NT2/D1 (cell line): ENCODE measurements at regions not wholly inside any gene's neighbourhood (a gene's known extent, or its start where the extent isn't known, plus 50 kb on each side); places are given as distances from the start of the nearest gene placed in this dataset.
"Not testable (repeated sequence)": the region's sequence is repeated elsewhere in the genome, so short reads cannot be mapped to it uniquely, and the experiment has no call there.

Experiments used
- DNase-seq: peaks from one replicate; pipeline ENCODE4 v3.0.0-alpha.2; 2011; ENCODE audit warnings: low read depth, low spot score
- H3K27me3 ChIP-seq: 2 replicates; pipeline ENCODE4 v1.6.0; 2011; ENCODE audit warnings: mild to moderate bottlenecking; ENCODE audit not compliant: insufficient read length, insufficient read depth
- H3K36me3 ChIP-seq: 2 replicates; pipeline ENCODE4 v1.6.1; 2011; ENCODE audit warnings: mild to moderate bottlenecking, low read length, mixed read lengths; ENCODE audit not compliant: insufficient read depth, insufficient read length
- H3K4me1 ChIP-seq: 2 replicates; pipeline ENCODE4 v1.5.1; 2011; ENCODE audit not compliant: insufficient read depth, insufficient read length
- H3K4me3 ChIP-seq: 2 replicates; pipeline ENCODE4 v1.5.1; 2011; ENCODE audit warnings: low read depth; ENCODE audit not compliant: insufficient read length
- H3K9ac ChIP-seq: 2 replicates; pipeline ENCODE4 v1.6.0; 2011; ENCODE audit warnings: low read depth; ENCODE audit not compliant: insufficient read length
- H3K9me3 ChIP-seq: 2 replicates; pipeline ENCODE4 v1.5.1; 2011; ENCODE audit warnings: mild to moderate bottlenecking, low read length; ENCODE audit not compliant: insufficient read depth
- SUZ12 ChIP-seq: IDR thresholded peaks from 2 replicates; pipeline ENCODE4 v1.6.1; 2011; ENCODE audit not compliant: insufficient read length, insufficient read depth; ENCODE audit errors: extremely low read depth
- YY1 ChIP-seq: IDR thresholded peaks from 2 replicates; pipeline ENCODE4 v1.6.1; 2011; ENCODE audit not compliant: insufficient read length, insufficient read depth
- ZNF274 ChIP-seq: IDR thresholded peaks from 2 replicates; pipeline ENCODE4 v1.6.1; 2011; ENCODE audit warnings: mild to moderate bottlenecking, low read depth, low read length

- H3K9ac ChIP-seq = no peak overlapping the region
- H3K36me3 ChIP-seq = no peaks in the 10 kb centered on the region
- H3K27me3 ChIP-seq = no peaks in the 10 kb centered on the region
- no peak overlapping the region for H3K4me3 ChIP-seq
- no peak for DNase-seq
- TF ChIP-seq ZNF274 (no peak), YY1 (no peak), SUZ12 (no peak)
- H3K4me1 ChIP-seq = no peaks in the 10 kb centered on the region
- H3K9me3 ChIP-seq = peaks cover 6% of the 10 kb centered on the region; the same call in 1 of the 2 replicates
Measured at GRCh38 chr1:194865383-194865782, 1679.0 kb upstream of the B3GALT2 start.

GRCh38 chr1:194862129-194862528 is 1675.7 kb upstream of the B3GALT2 start:
- no peaks in the 10 kb centered on the region for H3K4me1 ChIP-seq

GRCh38 chr1:194860248-194861201 is 1674.1 kb upstream of the B3GALT2 start:
- H3K27me3 ChIP-seq = no peaks in the 10 kb centered on the region
- H3K4me3 ChIP-seq = no peak overlapping the region
- peaks cover 6% of the 10 kb centered on the region; the same call in 1 of the 2 replicates for H3K9me3 ChIP-seq
- DNase-seq = no peak
- no peaks in the 10 kb centered on the region for H3K36me3 ChIP-seq
- no peak for TF ChIP-seq ZNF274
- H3K9ac ChIP-seq = no peak overlapping the region
- H3K4me1 ChIP-seq = no peaks in the 10 kb centered on the region

More at GRCh38 chr1:194862129-194862528, 1675.7 kb upstream of the B3GALT2 start:
- H3K27me3 ChIP-seq = no peaks in the 10 kb centered on the region
- no peak overlapping the region for H3K4me3 ChIP-seq
- peaks cover 6% of the 10 kb centered on the region; the same call in 1 of the 2 replicates for H3K9me3 ChIP-seq
- no peaks in the 10 kb centered on the region for H3K36me3 ChIP-seq
- no peak for TF ChIP-seq ZNF274
- no peak for TF ChIP-seq SUZ12
- TF ChIP-seq YY1 = no peak
- H3K9ac ChIP-seq = no peak overlapping the region
- DNase-seq = no peak

DNA sequence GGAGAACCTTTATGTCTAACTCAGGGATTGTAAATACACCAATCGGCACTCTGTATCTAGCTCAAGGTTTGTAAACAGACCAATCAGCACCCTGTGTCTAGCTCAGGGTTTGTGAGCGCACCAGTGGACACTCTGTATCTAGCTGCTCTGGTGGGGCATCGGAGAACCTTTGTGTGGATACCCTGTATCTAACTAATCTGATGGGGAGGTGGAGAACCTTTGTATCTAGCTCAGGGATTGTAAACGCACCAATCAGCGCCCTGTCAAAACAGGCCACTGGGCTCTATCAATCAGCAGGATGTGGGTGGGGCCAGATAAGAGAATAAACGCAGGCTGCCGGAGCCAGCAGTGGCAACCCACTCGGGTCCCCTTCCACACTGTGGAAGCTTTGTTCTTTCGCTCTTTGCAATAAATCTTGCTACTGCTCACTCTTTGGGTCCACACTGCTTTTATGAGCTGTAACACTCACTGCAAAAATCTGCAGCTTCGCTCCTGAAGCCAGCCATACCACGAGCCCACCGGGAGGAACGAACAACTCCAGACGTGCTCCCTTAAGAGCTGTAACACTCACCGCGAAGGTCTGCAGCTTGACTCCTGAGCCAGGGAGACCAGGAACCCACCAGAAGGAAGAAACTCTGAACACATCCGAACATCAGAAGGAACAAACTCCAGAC is 1673.2 kb upstream of the B3GALT2 start:
- H3K4me3 ChIP-seq, H3K9ac ChIP-seq, H3K27me3 ChIP-seq, DNase-seq, H3K4me1 ChIP-seq, H3K9me3 ChIP-seq, H3K36me3 ChIP-seq: not testable (repeated sequence)

DNA sequence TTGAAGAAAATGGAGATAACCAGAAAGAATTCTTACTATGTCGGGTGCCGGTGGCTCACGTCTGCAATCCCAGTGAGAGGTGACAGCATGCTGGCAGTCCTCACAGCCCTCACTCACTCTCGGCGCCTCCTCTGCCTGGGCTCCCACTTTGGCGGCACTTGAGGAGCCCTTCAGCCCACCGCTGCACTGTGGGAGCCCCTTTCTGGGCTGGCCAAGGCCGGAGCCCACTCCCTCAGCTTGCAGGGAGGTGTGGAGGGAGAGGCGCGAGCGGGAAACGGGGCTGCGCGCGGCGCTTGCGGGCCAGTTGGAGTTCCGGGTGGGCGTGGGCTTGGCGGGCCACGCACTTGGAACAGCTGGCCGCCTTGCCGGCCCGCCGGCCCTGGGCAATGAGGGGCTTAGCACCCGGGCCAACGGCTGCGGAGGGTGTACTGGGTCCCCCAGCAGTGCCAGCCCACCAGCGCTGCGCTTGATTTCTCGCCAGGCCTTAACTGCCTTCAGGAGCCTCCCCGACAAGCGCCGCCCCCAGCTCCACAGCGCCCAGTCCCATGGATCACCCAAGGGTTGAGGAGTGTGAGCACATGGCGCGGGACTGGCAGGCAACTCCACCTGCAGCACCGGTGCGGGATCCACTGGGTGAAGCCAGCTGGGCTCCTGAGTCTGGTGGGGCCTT is 1672.5 kb upstream of the B3GALT2 start:
- H3K4me1 ChIP-seq, H3K36me3 ChIP-seq, H3K9me3 ChIP-seq, DNase-seq, H3K27me3 ChIP-seq, H3K9ac ChIP-seq, H3K4me3 ChIP-seq: not testable (repeated sequence)

DNA sequence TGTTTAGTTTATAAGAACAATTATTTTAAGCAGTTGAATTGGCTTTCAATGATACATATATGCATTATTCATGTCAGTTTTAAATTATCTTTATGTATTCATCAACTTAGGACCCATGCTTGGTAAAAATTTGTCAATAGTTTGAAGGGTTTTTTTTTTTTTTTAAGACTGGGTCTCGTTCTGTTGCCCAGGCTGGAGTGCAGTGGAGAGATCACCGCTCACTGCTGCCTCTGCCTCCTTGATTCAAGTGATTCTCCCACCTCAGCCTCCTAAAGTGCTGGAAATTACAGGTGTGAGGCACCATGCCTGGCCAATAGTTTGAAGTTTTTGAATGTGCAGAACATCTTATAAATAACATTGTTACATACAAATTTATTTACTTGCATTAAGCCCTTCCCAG is 1671.0 kb upstream of the B3GALT2 start:
- H3K4me3 ChIP-seq = no peak overlapping the region
- TF ChIP-seq ZNF274 = no peak
- TF ChIP-seq SUZ12 = no peak
- TF ChIP-seq YY1 = no peak
- no peaks in the 10 kb centered on the region for H3K27me3 ChIP-seq
- H3K9me3 ChIP-seq = peaks cover 5% of the 10 kb centered on the region; the same call in 1 of the 2 replicates
- no peaks in the 10 kb centered on the region for H3K36me3 ChIP-seq
- H3K9ac ChIP-seq = no peak overlapping the region
- no peak for DNase-seq
- no peaks in the 10 kb centered on the region for H3K4me1 ChIP-seq

- TF ChIP-seq YY1 (no peak), ZNF274 (no peak), SUZ12 (no peak)
- H3K36me3 ChIP-seq = no peaks in the 10 kb centered on the region
Measured at GRCh38 chr1:194848846-194849245, 1662.4 kb upstream of the B3GALT2 start.

More at GRCh38 chr1:194848846-194849245, 1662.4 kb upstream of the B3GALT2 start:
- Histone ChIP-seq H3K27me3 (no peaks in the 10 kb centered on the region), H3K9ac (no peak overlapping the region), H3K4me1 (no peaks in the 10 kb centered on the region), H3K4me3 (no peak overlapping the region), H3K9me3 (no peaks in the 10 kb centered on the region)
- DNase-seq = no peak
